ENCODE measurements at regions not wholly inside any gene's neighbourhood (a gene's known extent, or its start where the extent isn't known, plus 50 kb on each side); places are given as distances from the start of the nearest gene placed in this dataset.
"Not testable (repeated sequence)": the region's sequence is repeated elsewhere in the genome, so short reads cannot be mapped to it uniquely, and the experiment has no call there.

GRCh38 chrX:23458957-23459356, 124.3 kb downstream of the PTCHD1 start:
- H3K36me3 ChIP-seq (ENCODE audit: low read depth, missing control alignments); DNase-seq; H3K4me3 ChIP-seq; H3K4me1 ChIP-seq; intact Hi-C loops (cut with DNase I; ENCODE audit: low total_unique reads); H3K27me3 ChIP-seq; H3K27ac ChIP-seq; H3K9me3 ChIP-seq: not testable (repeated sequence)
- 90 to 93% methylated on average over 3 to 9 of the region's 13 CpGs for WGBS, 2 donors

GRCh38 chrX:23465105-23465791, 130.6 kb downstream of the PTCHD1 start:
- 90 to 94% methylated on average over 3 of the region's 3 CpGs for WGBS, 2 donors
- no peak overlapping the region for H3K4me3 ChIP-seq
- H3K27ac ChIP-seq, result no peak overlapping the region
- no peak for TF ChIP-seq CTCF (IDR thresholded peaks at IDR 0.05)
- TF ChIP-seq POLR2A (IDR thresholded peaks at IDR 0.05), result no peak
- H3K27me3 ChIP-seq, result no peaks in the 10 kb centered on the region
- no peak for DNase-seq
- H3K9me3 ChIP-seq, result no peaks in the 10 kb centered on the region
- intact Hi-C loops (cut with DNase I; ENCODE audit: low total_unique reads), result no loop called here
- no peaks in the 10 kb centered on the region for H3K4me1 ChIP-seq
- H3K36me3 ChIP-seq (ENCODE audit: low read depth, missing control alignments), result no peaks in the 10 kb centered on the region

DNA sequence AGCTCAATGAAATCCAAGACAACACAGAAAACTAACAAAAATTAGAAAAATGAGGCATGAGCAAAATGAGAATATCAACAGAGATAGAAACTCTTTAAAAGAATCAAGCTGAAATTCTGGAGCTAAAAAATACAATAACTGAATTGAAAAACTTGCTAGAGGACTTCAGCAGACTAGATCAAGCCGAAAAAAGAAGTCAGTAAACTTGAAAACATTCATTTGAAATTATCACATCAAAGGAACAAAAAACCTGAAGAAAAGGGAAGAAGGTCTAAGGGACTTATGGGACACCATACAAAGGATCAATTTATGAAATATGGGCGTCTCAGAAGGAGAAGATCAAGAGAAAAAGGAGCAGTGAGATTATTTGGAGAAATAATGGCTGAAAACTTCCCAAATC, 131.3 kb downstream of the PTCHD1 start:
- 70 to 71% methylated on average over 2 of the region's 2 CpGs for whole genome bisulfite sequencing, 2 donors
- Histone ChIP-seq H3K36me3 (ENCODE audit: low read depth, missing control alignments) (no peaks in the 10 kb centered on the region), H3K4me1 (no peaks in the 10 kb centered on the region), H3K27ac (no peak overlapping the region), H3K9me3 (no peaks in the 10 kb centered on the region), H3K27me3 (no peaks in the 10 kb centered on the region), H3K4me3 (no peak overlapping the region)
- intact Hi-C loops (cut with DNase I; ENCODE audit: low total_unique reads), result no loop called here
- TF ChIP-seq POLR2A (IDR thresholded peaks at IDR 0.05) (no peak), CTCF (IDR thresholded peaks at IDR 0.05) (no peak)
- DNase-seq, result no peak

DNA sequence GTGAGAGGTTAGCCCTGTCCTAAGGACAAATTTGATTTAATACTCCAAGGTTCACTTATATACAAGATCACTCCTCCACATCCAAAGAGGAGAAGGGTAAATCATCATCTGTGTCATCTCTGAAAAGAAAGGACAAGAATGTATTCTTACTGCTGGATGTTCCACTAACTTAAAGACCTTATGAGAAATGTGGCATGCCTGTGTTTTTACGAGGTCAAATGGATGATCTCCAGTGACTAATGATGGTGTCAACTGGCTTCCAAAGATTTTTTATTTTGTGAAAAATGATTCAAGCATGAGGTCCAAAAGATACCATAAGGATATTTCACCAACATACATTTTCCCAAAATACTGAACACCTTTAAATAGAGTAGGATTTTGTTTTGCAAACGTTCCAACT, 143.4 kb downstream of the PTCHD1 start:
- no peaks in the 10 kb centered on the region for H3K36me3 ChIP-seq (ENCODE audit: low read depth, missing control alignments)
- H3K4me3 ChIP-seq, result no peak overlapping the region
- H3K9me3 ChIP-seq, result no peaks in the 10 kb centered on the region
- intact Hi-C loops (cut with DNase I; ENCODE audit: low total_unique reads), result no loop called here
- no peaks in the 10 kb centered on the region for H3K27me3 ChIP-seq
- no peak overlapping the region for H3K27ac ChIP-seq
- DNase-seq, result no peak
- H3K4me1 ChIP-seq, result no peaks in the 10 kb centered on the region
- 64 to 80% methylated on average over 2 of the region's 2 CpGs for WGBS, 2 donors
- TF ChIP-seq POLR2A (IDR thresholded peaks at IDR 0.05), result no peak
- no peak for TF ChIP-seq CTCF (IDR thresholded peaks at IDR 0.05)

DNA sequence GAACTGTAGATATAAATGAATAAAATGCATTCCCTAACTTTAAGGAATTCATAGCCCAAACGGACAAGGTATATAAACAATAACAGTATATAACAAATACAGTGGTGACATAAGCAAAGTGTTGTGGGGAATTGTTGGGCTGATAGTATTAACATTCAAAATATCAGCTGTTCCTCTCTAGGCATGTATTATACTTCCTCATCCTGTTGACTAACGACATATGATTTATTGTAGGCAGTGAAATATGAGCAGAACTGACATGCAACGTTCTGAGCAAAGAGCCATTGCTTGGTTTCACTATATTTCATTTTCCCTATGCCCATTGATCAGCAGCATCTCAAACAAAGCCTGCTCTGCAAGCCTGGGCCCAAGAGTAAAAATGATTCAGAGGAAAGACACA, 143.9 kb downstream of the PTCHD1 start:
- DNase-seq, result no peak
- Histone ChIP-seq H3K4me3 (no peak overlapping the region), H3K9me3 (no peaks in the 10 kb centered on the region), H3K36me3 (ENCODE audit: low read depth, missing control alignments) (no peaks in the 10 kb centered on the region), H3K27me3 (no peaks in the 10 kb centered on the region), H3K4me1 (no peaks in the 10 kb centered on the region), H3K27ac (no peak overlapping the region)
- intact Hi-C loops (cut with DNase I; ENCODE audit: low total_unique reads), result no loop called here
- 57 to 69% methylated on average over 3 of the region's 3 CpGs for WGBS, 2 donors
- TF ChIP-seq CTCF (IDR thresholded peaks at IDR 0.05) (no peak), POLR2A (IDR thresholded peaks at IDR 0.05) (no peak)
